HG03460 (cell line): ENCODE measurements at regions not wholly inside any gene's neighbourhood (a gene's known extent, or its start where the extent isn't known, plus 50 kb on each side); places are given as distances from the start of the nearest gene placed in this dataset.

ENCODE experiments used
- ATAC-seq: cut with Tn5 transposase; IDR thresholded peaks from one replicate; pipeline ENCODE4 v1.9.1; 2021; ENCODE audit not compliant: unreplicated experiment

GRCh38 chr18:22839340-22839821 is 93.7 kb upstream of the RBBP8 start:
- ATAC-seq, result no peak

GRCh38 chr18:22840606-22841144 is 92.5 kb upstream of the RBBP8 start:
- ATAC-seq, result no peak

- ATAC-seq, result no peak
Observed at GRCh38 chr18:22841840-22842239, 91.3 kb upstream of the RBBP8 start.

- no peak for ATAC-seq
Observed at GRCh38 chr18:22844190-22844589, 88.9 kb upstream of the RBBP8 start.

- no peak for ATAC-seq
Observed at GRCh38 chr18:22844628-22845027, 88.5 kb upstream of the RBBP8 start.

GRCh38 chr18:22846088-22846683 is 86.9 kb upstream of the RBBP8 start:
- no peak for ATAC-seq

GRCh38 chr18:22846697-22847096 is 86.4 kb upstream of the RBBP8 start:
- no peak for ATAC-seq

- ATAC-seq, result no peak
Observed at GRCh38 chr18:22847392-22847791, 85.7 kb upstream of the RBBP8 start.

GRCh38 chr18:22847867-22848451 is 85.2 kb upstream of the RBBP8 start:
- ATAC-seq, result no peak

- ATAC-seq, result no peak
Observed at GRCh38 chr18:22848615-22849014, 84.5 kb upstream of the RBBP8 start.

GRCh38 chr18:22856870-22857269 is 76.3 kb upstream of the RBBP8 start:
- ATAC-seq, result no peak

- ATAC-seq, result no peak
Observed at GRCh38 chr18:22858121-22858520, 75.0 kb upstream of the RBBP8 start.

GRCh38 chr18:22860807-22861206 is 72.3 kb upstream of the RBBP8 start:
- no peak for ATAC-seq

GRCh38 chr18:22865354-22866116 is 67.6 kb upstream of the RBBP8 start:
- ATAC-seq, result no peak

GRCh38 chr18:22868831-22869230 is 64.3 kb upstream of the RBBP8 start:
- ATAC-seq, result no peak

GRCh38 chr18:22871809-22872525 is 61.2 kb upstream of the RBBP8 start:
- ATAC-seq, result no peak

- ATAC-seq, result peak; percentile 83
Observed at GRCh38 chr18:22872900-22873537, 60.1 kb upstream of the RBBP8 start.

GRCh38 chr18:22879293-22879692 is 53.8 kb upstream of the RBBP8 start:
- no peak for ATAC-seq

GRCh38 chr18:22882084-22882483 is 51.0 kb upstream of the RBBP8 start:
- no peak for ATAC-seq

GRCh38 chr18:22883179-22883578 is 49.9 kb upstream of the RBBP8 start:
- no peak for ATAC-seq
